Effector memory CD8-positive, alpha-beta T cell (primary cell): ENCODE measurements at regions not wholly inside any gene's neighbourhood (a gene's known extent, or its start where the extent isn't known, plus 50 kb on each side); places are given as distances from the start of the nearest gene placed in this dataset.
A peak's percentile ranks its signal among the peaks of the same experiment; 100 is the strongest.
"Not testable (repeated sequence)": the region's sequence is repeated elsewhere in the genome, so short reads cannot be mapped to it uniquely, and the experiment has no call there.

Source experiments
- ATAC-seq: fragments of 150-1000 bp; cut with Tn5 transposase; replicated peaks from 2 replicates; pipeline ENCODE4 v1.10.0; 2021; ENCODE audit warnings: mild to moderate bottlenecking, moderate library complexity
- DNase-seq, 3 experiments: peaks; one replicate each; pipeline ENCODE4 v3.0.0; 2021
- H3K27ac Mint-ChIP-seq, 2 donors: one replicate each; pipeline ENCODE4 v1.8.0; 2022; ENCODE audit warnings: mild to moderate bottlenecking in 2 of 2, mixed read lengths in 2 of 2, moderate library complexity in 2 of 2
- H3K27me3 Mint-ChIP-seq, 2 donors: one replicate each; pipeline ENCODE4 v1.8.0; 2022; ENCODE audit warnings: mixed read lengths in 2 of 2
- H3K36me3 Mint-ChIP-seq: one replicate; pipeline ENCODE4 v1.8.0; 2022; ENCODE audit warnings: mild to moderate bottlenecking, moderate library complexity, mixed read lengths; ENCODE audit not compliant: insufficient read depth
- H3K4me1 Mint-ChIP-seq, 2 donors: one replicate each; pipeline ENCODE4 v1.8.0; 2022; ENCODE audit warnings: low read depth in 2 of 2, mixed read lengths in 2 of 2
- H3K4me3 Mint-ChIP-seq, 2 donors: one replicate each; pipeline ENCODE4 v1.8.0; 2022; ENCODE audit warnings: mild to moderate bottlenecking in 2 of 2, mixed read lengths in 2 of 2, moderate library complexity in 2 of 2
- H3K9me3 Mint-ChIP-seq, 2 donors: one replicate each; pipeline ENCODE4 v1.8.0; 2022; ENCODE audit warnings: mixed read lengths in 2 of 2

DNA sequence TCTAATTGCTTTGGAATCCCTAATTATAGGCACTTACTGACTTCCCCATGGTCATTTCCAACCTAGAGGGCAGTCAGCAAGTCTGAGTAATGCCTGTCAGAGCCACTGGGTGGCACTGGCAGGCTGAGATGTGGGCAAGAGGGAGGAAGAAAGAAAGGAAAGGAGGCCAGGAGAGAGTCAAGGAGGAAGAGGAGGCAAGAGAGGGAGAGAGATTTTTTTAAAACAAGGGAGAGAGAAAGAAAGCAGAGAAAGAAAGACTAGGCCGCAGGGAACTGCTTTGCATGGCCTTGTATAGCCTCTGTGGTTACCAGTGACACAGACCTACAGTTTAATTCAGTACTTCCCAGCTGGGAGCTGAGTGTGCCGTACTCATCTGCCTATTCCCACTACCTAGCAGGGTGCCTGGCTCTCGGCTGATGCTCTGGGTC lies 210.4 kb upstream of the ADO start:
- Mint-ChIP-seq H3K36me3 (no peaks in the 10 kb centered on the region), H3K27me3 (peaks cover 0 to 6% of the 10 kb centered on the region in 2 donors), H3K4me1 (peaks cover 0 to 4% of the 10 kb centered on the region in 2 donors), H3K27ac (no peak overlapping the region), H3K9me3 (no peaks in the 10 kb centered on the region), H3K4me3 (no peak overlapping the region)
- peak; percentile 76 for ATAC-seq
- DNase-seq = peak; percentile 36 to 45 (median 41)

DNA sequence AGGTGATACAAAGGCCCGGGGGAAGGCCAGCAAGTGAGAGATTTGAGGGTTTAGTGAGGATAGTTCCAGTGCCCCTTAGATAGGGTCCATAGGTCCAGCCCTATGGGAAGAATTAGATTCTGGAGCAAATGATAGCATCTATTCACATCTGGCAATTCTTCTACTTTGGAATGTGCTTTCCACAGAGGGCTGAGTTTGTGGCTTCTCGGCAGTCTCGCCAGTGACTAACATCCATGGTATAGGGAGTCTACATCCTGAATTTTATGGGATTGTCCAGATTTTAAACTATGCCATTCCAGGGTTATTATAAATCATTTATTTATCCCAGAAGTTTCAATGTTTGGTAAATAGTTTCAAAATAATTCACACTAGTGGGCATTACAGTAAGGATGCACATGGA lies 207.3 kb upstream of the ADO start:
- Mint-ChIP-seq H3K9me3 (no peaks in the 10 kb centered on the region), H3K27ac (no peak overlapping the region), H3K4me1 (peaks cover 0 to 4% of the 10 kb centered on the region in 2 donors), H3K36me3 (no peaks in the 10 kb centered on the region), H3K27me3 (no peaks in the 10 kb centered on the region), H3K4me3 (no peak overlapping the region)
- ATAC-seq (no peak), DNase-seq (no peak)

DNA sequence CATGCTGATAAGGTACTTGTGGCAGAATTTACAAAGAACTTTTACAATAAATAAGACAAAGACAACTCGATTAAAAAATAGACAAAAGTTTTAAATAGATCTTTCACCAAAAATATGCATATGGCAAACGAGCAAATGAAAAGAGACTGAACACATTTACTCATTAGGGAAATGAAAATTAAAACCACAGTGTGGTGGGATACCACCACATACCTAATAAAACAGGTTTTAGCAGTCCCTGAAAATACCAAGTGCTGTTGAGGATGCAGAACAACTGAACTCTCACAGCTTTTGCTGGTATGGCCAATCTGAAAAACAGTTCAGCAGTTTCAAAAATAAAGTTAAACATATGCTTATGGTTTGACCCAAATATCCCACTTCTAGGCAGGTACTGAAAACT lies 205.4 kb upstream of the ADO start:
- Mint-ChIP-seq H3K36me3 (no peaks in the 10 kb centered on the region), H3K9me3 (no peaks in the 10 kb centered on the region), H3K27ac (no peak overlapping the region), H3K4me1 (peaks cover 0 to under 1% of the 10 kb centered on the region in 2 donors), H3K4me3 (no peak overlapping the region), H3K27me3 (no peaks in the 10 kb centered on the region)
- DNase-seq (no peak), ATAC-seq (no peak)

DNA sequence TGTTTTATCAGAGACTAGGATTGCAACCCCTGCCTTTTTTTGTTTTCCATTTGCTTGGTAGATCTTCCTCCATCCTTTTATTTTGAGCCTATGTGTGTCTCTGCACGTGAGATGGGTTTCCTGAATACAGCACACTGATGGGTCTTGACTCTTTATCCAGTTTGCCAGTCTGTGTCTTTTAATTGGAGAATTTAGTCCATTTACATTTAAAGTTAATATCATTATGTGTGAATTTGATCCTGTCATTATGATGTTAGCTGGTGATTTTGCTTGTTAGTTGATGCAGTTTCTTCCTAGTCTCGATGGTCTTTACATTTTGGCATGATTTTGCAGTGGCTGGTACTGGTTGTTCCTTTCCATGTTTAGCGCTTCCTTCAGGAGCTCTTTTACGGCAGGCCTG lies 198.0 kb upstream of the ADO start:
- ATAC-seq, H3K27me3 Mint-ChIP-seq, DNase-seq, H3K4me3 Mint-ChIP-seq, H3K27ac Mint-ChIP-seq, H3K4me1 Mint-ChIP-seq, H3K36me3 Mint-ChIP-seq, H3K9me3 Mint-ChIP-seq: not testable (repeated sequence)

DNA sequence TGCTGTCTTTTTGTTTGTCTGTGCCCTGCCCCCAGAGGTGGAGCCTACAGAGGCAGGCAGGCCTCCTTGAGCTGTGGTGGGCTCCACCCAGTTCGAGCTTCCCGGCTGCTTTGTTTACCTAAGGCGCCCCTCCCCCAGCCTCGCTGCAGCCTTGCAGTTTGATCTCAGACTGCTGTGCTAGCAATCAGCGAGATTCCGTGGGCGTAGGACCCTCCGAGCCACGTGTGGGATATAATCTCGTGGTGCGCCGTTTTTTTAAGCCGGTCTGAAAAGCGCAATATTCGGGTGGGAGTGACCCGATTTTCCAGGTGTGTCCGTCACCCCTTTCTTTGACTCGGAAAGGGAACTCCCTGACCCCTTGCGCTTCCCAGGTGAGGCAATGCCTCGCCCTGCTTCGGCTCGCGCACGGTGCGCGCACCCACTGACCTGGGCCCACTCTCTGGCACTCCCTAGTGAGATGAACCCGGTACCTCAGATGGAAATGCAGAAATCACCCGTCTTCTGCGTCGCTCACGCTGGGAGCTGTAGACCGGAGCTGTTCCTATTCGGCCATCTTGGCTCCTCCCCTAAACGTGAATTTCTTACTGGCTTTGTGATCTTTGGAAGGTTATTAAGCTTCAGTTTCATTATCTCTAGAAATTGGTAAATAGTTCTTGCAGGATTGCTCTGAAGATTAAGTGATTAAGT lies 196.2 kb upstream of the ADO start:
- not testable (repeated sequence) for H3K4me1 Mint-ChIP-seq, DNase-seq, H3K9me3 Mint-ChIP-seq, H3K36me3 Mint-ChIP-seq, ATAC-seq, H3K27ac Mint-ChIP-seq, H3K27me3 Mint-ChIP-seq
- peak overlapping the region in 1 of 2 donors; percentile 57 for H3K4me3 Mint-ChIP-seq

DNA sequence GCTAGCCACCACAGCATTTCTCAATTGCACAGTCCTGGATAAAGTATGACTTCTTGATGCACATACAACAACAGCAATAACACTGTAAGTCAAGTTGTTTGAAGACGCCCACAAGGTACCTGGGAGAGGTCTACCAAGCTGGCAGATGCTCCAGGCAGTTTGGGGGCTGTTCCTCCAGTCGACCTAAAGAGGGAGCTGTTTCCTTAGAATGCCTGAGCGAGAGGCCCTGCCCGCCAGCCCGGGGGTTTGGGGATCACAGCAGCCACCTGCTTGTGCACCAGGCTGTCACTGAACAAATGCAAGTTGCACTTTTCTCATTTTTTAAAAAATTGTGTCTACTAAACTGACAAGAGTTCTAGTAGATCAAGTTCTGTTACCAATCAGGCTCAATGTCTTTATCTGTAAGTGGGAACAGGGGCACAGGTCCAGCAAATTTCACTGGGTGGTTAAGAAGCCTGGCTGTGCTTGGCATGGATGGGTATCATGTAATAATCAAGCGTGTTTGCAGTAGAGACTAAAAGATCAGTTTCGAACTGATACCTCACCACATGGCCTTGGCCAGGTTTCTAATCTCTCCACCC lies 193.8 kb upstream of the ADO start:
- peak; percentile 70 to 75 (median 72) for DNase-seq
- Mint-ChIP-seq H3K9me3 (no peaks in the 10 kb centered on the region), H3K36me3 (no peaks in the 10 kb centered on the region), H3K27ac (no peak overlapping the region), H3K4me1 (peaks cover 17 to 22% of the 10 kb centered on the region in 2 donors), H3K4me3 (no peak overlapping the region), H3K27me3 (peaks cover 5 to 8% of the 10 kb centered on the region in 2 donors)
- peak; percentile 92 for ATAC-seq

DNA sequence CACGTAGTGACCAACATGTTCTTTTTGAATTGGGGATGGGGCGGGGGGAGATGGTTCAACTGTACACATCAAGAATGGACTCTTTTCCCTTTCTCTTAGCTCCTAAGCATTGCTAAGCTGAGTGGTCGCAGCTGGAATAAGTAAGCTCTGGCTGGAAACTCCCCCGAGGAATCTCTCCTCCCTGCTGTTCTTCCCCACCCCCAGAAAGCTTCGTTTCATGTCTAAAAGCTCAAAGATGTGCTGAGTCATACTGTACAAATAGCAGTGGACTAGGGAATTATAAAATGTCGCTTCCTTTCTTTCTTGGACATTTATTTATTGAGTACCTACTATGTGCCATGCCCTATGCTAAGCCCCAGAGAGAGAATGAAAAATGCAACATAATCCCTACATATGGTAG lies 191.1 kb upstream of the ADO start:
- peaks cover 21 to 22% of the 10 kb centered on the region in 2 donors for H3K4me1 Mint-ChIP-seq
- DNase-seq (no peak), ATAC-seq (no peak)
- peaks cover 5 to 8% of the 10 kb centered on the region in 2 donors for H3K27me3 Mint-ChIP-seq
- H3K4me3 Mint-ChIP-seq = no peak overlapping the region
- no peak overlapping the region for H3K27ac Mint-ChIP-seq
- no peaks in the 10 kb centered on the region for H3K9me3 Mint-ChIP-seq
- no peaks in the 10 kb centered on the region for H3K36me3 Mint-ChIP-seq

DNA sequence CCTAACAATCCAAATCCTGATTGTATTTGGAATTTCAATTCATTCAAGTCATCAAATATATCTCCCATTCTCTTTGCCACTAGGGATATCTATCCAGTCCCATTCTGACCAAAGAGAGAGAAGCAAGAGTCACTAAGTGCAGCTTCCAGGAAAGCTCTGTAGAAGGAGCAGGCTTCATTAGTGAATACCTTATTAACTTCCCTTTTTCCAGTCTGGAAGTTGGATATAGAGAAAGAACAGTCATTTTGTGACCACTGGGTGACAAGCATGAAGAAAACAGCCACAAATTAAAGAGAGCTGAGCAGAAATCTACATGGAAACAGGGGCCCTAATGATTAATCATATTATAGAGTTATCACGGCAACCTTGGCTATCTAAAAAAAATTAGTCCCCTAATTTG lies 190.7 kb upstream of the ADO start:
- Mint-ChIP-seq H3K9me3 (no peaks in the 10 kb centered on the region), H3K36me3 (no peaks in the 10 kb centered on the region), H3K4me3 (peak overlapping the region in 1 of 2 donors; percentile 16), H3K27ac (no peak overlapping the region), H3K4me1 (peaks cover 21 to 22% of the 10 kb centered on the region in 2 donors), H3K27me3 (peaks cover 5 to 8% of the 10 kb centered on the region in 2 donors)
- DNase-seq = no peak
- ATAC-seq = no peak

DNA sequence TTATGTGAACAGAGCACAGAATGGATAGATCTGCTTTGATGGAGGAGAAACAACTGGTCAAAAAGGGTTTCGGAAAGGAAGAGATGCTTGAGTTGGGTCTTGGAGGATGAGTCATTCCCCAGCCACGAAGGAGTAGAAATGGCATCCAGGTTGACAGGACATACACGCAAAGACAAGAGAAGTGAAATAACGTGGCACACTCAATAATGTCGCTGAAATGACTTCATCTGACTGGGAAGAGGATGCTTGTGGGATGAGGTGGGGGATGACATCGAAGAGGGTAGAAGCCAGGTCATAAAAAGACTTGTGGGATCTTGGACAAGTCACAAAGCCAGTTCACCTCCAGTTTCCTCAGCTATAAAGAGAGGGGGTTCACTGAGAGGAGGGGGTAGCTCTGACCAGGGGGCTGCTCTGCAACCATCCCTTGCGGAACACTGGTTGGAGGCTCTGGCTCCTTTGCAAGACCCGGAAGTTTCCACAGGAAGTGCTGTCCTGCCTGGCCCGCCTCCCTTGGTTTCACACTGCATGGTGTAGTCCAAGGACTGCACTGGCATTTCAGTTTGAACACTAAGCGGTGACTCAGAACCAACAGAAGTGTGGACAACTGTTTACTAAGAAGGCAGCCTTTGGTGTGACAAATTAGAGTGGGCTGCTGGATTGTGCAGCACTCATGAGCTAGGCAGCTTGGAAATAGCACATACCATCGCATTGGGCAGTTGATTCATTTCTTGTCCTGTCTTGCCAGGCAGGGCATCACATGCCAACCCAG lies 189.9 kb upstream of the ADO start:
- Mint-ChIP-seq H3K4me3 (peak overlapping the region in 1 of 2 donors; percentile 16), H3K27ac (peak overlapping the region in 1 of 2 donors; percentile 45), H3K27me3 (peaks cover 5 to 8% of the 10 kb centered on the region in 2 donors), H3K9me3 (no peaks in the 10 kb centered on the region), H3K36me3 (no peaks in the 10 kb centered on the region), H3K4me1 (peaks cover 21 to 26% of the 10 kb centered on the region in 2 donors)
- DNase-seq = no peak
- ATAC-seq = peak; percentile 55

DNA sequence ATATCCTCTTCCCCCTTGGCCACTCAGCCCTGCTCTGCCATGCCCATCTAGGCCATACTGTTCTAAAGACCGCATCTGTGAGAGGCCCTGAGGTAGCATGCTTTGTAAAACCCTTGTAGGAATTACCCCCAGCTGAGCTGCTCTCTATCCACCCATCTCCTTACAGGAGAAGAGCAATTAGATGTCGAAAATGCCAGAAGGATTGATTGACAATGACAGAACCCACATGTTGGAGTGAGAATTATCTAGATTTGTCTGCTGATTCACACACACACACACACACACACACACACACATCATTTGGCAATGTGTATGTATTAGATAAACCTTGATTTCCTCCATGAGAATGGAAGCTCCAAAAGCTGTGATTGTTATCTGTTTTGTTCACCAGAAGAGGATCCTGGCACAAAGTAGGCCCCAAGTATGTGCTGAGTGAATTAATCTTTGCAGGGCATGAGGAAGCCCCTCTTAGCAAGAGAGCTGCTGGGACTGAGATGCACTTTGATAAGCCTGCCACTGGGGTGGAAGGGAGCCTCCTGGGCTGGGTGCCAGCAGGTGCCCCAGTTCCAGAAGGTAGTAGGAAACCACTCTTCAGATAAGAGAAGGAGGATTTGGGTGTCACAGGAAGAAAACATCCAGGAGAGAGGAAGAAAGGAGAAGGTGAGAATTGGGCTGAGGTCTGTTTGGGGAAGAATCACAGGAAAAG lies 187.5 kb upstream of the ADO start:
- Mint-ChIP-seq H3K27me3 (peaks cover 0 to 2% of the 10 kb centered on the region in 2 donors), H3K36me3 (no peaks in the 10 kb centered on the region), H3K4me3 (no peak overlapping the region), H3K4me1 (peaks cover 24 to 29% of the 10 kb centered on the region in 2 donors), H3K9me3 (no peaks in the 10 kb centered on the region), H3K27ac (peak overlapping the region in 1 of 2 donors; percentile 7)
- ATAC-seq (no peak), DNase-seq (no peak)

DNA sequence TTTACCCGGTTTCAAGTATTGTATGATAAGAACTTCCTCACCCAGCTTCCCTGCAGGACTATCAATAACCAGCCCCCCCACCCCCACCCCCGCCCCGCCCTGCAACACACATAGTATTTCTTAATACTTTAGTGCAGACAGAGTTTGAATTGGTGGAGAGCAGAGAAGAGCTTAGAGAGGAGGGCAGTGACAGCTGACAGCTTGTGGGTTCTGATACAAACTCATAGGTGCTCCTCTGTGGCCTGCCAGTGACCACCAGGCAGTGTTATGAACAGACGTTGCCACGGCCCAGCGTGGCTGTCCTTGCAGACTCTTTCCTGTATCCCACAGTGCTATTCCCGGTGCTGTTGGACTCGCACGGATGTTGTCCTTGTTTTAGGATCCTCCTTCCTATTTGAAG lies 186.9 kb upstream of the ADO start:
- no peak overlapping the region for H3K27ac Mint-ChIP-seq
- DNase-seq (no peak), ATAC-seq (no peak)
- no peaks in the 10 kb centered on the region for H3K36me3 Mint-ChIP-seq
- H3K9me3 Mint-ChIP-seq = no peaks in the 10 kb centered on the region
- H3K27me3 Mint-ChIP-seq = peaks cover 0 to 6% of the 10 kb centered on the region in 2 donors
- peaks cover 24 to 29% of the 10 kb centered on the region in 2 donors for H3K4me1 Mint-ChIP-seq
- H3K4me3 Mint-ChIP-seq = no peak overlapping the region

DNA sequence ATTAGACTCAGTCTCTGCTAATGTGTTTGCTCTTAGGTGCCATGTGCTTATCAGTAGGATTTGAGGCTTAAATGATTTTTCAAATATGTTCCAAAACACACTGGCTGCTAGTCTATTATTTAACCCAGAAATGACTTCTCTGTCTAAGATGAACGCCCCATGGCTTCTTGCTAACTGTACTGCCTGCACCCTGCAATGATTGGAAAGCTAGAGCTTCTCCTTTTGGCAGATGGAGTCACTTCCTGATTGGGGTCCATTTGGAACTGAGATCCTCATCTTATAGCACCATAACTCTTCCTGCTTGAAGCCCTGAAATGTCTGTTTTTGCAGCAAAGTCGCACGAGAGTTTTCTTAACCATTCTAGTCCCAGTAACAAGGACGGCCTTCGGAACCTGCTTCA lies 186.5 kb upstream of the ADO start:
- no peak for ATAC-seq
- Mint-ChIP-seq H3K27ac (no peak overlapping the region), H3K4me1 (peaks cover 24 to 29% of the 10 kb centered on the region in 2 donors), H3K27me3 (peaks cover 0 to 6% of the 10 kb centered on the region in 2 donors), H3K36me3 (no peaks in the 10 kb centered on the region), H3K9me3 (no peaks in the 10 kb centered on the region), H3K4me3 (no peak overlapping the region)
- DNase-seq = no peak
